CD4-positive, alpha-beta T cell treated with Interleukin-21 for 1 hour (primary cell): ENCODE measurements at regions not wholly inside any gene's neighbourhood (a gene's known extent, or its start where the extent isn't known, plus 50 kb on each side); places are given as distances from the start of the nearest gene placed in this dataset.
"Not testable (repeated sequence)": the region's sequence is repeated elsewhere in the genome, so short reads cannot be mapped to it uniquely, and the experiment has no call there.

Experiments
- DNase-seq: peaks from one replicate; pipeline ENCODE4 v3.0.0-alpha.2; 2020

DNA sequence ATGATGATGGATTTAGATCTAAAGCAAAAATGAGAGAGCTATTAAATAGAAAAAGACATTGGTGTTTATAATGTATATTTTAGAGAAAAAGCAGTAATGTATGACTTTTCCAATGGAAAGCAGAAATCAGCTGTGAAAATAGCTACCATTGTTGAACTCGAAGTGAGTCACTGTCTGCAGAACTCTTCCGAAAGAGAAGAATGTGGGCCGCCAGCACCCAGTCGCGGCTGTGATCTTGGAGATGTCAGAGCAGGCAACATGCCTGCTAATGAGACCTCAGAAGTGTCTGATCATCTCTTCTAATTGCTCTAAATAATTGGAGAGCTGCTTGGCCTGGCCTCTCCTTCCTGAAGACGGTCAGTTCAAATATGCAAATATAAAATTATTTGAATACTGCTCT is 333.6 kb upstream of the RUNX1 start:
- DNase-seq: no peak

DNA sequence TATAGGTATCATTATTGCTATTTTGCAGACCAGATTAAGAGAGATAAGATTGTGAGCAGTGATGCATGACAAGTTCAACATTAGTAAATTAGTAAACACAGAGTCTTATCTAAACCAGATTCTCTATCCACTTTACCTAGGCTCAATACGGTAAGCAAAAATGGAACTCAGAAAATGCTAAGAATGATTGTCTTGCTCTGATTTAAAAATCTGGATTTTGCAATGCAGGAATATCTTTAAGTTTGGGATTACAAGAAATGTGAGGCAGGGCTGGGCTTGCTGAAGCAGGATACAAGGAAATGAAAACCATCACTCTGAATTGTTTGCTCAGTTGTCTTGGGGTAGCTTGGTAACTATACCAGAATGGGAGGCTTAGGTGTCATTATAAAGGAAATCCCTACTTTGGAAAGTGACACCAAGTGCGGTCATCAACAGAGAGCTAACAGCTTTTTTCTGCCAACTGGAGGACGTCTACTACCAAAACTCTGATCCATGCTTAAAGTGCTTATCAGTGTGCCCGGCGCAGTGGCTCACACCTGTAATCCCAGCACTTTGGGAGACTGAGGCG is 332.7 kb upstream of the RUNX1 start:
- DNase-seq: no peak

GRCh38 chr21:35380304-35380703 is 331.2 kb upstream of the RUNX1 start:
- not testable (repeated sequence) for DNase-seq

GRCh38 chr21:35378881-35379280 is 329.8 kb upstream of the RUNX1 start:
- DNase-seq: no peak

DNA sequence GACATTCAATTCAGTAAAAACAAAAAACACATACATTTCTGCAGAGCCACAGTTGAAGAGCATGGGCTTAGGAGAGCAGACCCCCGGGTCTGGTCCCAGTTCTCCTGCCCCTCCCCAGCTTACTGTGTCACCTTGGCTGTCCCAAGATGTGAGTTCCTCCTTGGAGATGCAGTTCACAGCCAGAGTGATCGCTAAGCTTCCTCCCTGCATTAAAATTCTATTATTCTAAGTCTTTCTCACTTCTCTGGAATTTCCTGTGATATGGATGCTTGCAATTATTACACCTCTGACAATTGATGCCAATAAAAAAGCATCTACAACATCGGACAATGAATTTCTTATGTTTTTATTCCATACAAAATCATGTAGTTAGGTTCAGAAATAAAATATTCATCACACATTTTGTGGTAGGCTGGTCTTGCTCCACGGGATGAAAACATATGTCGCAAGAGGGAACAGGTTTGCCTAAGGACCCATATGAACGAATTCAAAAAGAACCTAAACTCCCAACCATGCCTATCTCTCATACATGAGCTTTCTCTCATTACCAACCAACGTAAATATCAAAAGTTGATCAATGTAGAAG is 328.5 kb upstream of the RUNX1 start:
- DNase-seq: no peak

DNA sequence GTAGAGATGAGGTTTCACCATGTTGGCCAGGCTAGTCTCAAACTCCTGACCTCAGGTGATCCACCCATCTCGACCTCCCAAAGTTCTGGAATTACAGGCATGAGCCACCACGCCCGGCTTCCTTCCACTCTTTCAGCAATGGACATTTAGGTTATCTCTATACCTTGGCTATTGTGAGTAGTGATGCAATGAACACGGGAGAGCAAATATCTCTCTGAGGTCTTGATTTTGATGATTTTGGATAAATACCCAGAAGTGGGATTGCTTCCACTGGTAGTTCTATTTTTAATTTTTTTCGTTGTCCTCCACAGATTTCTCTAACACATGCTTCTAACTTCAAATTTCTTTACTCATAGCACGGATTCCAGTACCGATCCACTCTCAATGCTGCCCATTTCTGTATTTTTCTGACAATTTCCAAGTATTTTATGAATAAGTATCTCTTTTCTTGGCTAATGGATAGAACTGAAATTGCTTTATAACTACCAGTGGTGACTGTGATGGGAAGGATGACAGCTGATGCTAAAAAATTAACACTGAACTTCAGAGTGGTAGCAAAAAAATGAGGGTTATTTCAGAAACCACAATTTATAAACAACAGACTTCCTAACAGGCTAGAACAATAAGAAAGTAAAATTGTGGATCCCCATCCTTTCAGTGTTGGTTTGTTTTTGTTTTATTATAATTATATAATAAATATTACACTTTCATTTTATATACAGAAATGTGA is 327.5 kb upstream of the RUNX1 start:
- DNase-seq: no peak

GRCh38 chr21:35375115-35375514 is 326.0 kb upstream of the RUNX1 start:
- DNase-seq: no peak

DNA sequence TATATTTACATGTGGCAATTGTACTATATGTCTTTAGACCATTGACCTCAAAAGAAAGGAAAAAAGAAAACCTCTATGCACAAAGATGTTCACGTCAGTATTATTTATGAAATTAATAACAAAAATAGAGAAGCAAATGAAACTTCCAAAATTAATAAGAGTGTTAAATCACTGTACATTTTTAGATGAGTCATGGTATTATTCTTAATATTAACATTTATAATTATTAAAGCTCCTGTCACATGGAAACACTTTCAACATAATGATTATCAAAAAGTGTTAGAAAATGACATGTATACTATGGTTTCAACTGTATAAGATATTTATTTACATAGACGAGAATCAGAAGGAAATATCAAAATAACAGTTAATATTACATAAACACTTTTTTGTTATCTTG is 324.9 kb upstream of the RUNX1 start:
- no peak for DNase-seq

DNA sequence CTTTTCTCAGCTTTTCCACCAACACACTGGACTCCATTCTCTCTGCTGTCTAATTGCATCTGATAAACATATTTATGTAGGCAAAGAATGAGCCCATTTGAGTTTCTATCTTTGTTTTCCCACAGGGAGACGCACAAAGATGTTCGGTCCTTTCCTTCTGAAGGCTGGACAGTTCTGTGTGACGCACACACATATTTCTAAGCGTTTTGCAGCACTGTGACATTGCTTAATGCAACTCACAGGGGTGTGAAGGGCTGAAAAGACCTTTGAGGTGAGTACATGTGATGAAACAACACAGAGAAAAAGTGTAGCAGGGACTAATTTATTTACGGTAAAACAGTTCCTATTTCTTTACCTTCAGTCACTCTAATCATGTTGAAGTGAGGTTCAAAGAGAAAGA is 323.1 kb upstream of the RUNX1 start:
- DNase-seq: no peak

DNA sequence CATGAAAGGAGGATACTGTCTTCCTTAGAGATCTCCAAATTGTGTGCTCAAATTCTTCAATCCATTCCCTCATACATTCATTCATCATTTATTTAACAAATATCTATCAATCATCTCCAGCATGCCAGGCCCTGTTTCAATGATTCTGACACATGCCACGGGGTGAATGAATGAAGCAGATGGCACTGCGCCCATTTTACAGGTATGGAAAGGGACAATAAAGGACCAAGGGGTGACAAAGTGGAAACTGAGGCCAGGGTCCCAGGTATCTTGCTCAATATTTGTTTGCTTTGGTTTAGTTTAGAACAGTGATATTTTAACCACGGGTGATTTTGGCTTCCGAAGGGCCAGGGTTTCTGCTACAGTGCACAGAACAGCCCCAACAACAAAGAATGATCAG is 321.6 kb upstream of the RUNX1 start:
- no peak for DNase-seq

GRCh38 chr21:35370071-35370470 is 321.0 kb upstream of the RUNX1 start:
- DNase-seq: no peak

GRCh38 chr21:35368326-35368725 is 319.2 kb upstream of the RUNX1 start:
- no peak for DNase-seq

DNA sequence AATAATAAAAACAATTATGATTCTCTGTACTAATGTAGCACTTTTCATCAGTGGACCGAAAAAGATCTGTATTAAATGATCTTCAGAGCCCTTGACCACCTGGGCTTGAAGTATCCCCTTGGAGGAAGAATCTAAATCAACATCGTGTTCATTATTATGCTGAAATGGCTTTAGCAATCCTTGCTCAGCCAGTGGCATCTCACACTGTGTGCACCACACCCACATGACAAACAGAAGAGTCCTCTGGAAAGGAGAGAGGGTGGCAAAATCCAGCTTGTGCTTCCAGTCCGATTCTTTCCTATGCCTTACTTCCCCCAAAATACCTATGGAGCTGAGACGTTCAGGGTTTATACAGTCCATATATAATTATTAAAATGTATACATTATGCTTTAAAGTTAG is 318.5 kb upstream of the RUNX1 start:
- no peak for DNase-seq

- no peak for DNase-seq
Observed at GRCh38 chr21:35366394-35367080, 317.4 kb upstream of the RUNX1 start.

DNA sequence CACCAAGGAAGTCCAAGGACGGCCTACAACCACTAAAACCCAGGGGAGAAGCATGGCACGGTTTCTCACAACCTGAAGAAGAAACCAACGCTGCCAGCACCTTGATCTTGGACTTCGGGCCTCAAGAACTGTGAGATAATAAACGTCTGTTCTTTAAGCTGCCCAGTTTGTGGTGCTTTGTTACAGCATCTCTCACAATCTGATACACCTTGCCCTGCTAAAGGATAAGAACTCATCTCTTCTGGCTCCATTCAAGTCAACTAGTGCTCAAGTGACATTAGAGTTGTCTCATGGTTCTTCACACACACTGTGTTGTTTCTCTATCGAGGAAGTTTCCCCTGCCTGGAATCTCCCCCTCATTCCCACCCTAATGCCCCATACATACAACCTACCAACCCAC is 314.4 kb upstream of the RUNX1 start:
- DNase-seq: no peak

DNA sequence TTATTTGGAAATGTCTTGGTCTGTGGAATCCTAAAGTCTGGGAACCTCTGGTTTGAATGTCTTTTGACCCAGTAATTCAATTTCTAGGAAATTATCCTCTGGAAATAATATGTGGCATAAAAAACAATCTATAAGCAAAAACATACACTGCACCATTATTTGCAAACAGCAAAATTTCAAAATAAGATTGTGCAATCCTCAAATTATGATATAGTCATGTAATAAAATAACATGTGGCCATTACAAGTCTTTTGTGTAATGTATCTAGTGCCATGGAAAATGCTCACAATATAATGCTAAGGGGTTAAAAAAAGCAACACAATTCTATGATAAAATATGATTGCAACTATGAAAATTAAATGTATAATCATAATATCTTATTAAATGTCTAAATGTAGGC is 312.9 kb upstream of the RUNX1 start:
- DNase-seq: no peak

GRCh38 chr21:35360870-35361570 is 311.9 kb upstream of the RUNX1 start:
- DNase-seq: no peak

GRCh38 chr21:35359076-35359475 is 310.0 kb upstream of the RUNX1 start:
- DNase-seq: no peak

DNA sequence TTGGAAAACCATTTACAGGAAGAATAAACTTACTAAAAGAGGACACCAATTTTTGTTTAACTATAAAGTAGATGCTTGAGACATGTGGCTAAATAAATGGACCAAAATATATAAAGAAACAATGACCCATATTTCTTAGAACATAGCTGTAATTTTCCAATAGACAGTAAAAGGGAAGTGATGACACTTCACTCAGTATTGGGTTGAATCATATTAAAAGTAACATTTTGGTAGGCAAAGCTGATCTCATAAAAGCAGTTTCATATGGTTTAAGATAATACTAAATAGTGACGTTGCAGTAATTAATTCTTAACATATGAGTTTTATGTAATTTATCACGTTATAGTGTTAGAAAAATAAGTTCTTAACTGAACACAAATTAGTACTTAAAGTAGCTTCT is 308.9 kb upstream of the RUNX1 start:
- DNase-seq: no peak

DNA sequence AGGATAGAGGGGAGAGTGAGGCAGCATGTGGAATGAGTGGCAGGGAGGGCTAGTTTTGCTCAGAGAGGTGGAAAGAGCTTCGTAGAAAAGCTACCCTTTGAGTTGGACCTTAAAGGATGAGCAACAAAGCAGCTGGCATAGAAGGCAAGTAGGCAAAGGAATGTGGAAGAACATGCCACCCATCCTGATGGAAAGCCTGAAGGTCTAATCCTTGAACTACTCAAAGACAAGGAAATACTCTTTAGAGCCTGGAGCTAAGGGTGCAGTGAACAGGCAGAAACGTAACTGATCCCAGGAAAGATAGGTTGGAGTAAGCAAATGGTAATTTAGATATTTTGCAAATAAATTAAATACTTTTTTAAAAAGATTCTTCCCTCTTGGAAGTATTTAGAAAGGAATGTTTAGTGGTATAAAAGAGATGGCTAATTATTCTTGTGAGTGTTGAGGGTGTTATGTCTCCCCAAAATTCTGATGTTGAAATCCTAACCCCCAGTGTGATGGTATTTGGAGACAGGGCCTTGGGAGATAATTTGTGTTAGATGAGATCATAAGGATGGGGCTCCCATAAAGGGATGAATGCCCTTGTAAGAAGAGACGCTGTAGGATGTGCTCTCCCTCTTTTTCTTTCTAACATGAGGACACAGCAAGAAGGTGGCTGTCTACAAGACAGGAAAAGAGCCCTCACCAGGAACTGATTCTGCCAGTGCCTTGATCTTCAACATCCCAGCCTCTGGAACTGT is 308.1 kb upstream of the RUNX1 start:
- no peak for DNase-seq

- no peak for DNase-seq
Observed at GRCh38 chr21:35354078-35354477, 305.0 kb upstream of the RUNX1 start.

DNA sequence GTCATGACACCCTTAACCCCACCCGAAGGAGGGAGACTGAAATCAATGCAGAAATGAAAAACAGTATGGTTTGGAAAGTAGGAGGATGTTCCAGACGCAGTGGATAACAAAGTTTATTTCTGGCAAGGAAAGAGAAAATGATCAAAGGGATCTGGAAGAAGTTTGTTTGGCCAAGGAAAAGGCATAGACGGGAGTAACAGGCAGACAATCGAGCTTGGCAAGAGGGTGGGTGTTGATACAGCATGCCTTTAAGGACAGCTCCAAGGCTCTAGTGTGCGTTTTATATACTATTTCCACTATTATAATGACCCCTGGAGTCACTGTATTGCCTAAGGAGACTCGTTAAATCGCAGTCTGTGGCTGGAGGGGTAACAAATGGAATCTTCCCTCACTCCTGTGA is 303.7 kb upstream of the RUNX1 start:
- no peak for DNase-seq
